Hematopoietic multipotent progenitor cell treated with erythropoietin and hydrocortisone succinate and interleukin-3 and kit ligand, for 6 days (in vitro differentiated cells): ENCODE measurements at regions not wholly inside any gene's neighbourhood (a gene's known extent, or its start where the extent isn't known, plus 50 kb on each side); places are given as distances from the start of the nearest gene placed in this dataset.
"Not testable (repeated sequence)": the region's sequence is repeated elsewhere in the genome, so short reads cannot be mapped to it uniquely, and the experiment has no call there.

ENCODE experiments used
- DNase-seq: peaks from one replicate; pipeline ENCODE4 v3.0.0-alpha.2; 2015

GRCh38 chr5:110925916-110926315 is 145.6 kb upstream of the TSLP start:
- DNase-seq = no peak

- DNase-seq = no peak
Observed at GRCh38 chr5:110932755-110933488, 138.6 kb upstream of the TSLP start.

GRCh38 chr5:110940136-110940535 is 131.4 kb upstream of the TSLP start:
- no peak for DNase-seq

DNA sequence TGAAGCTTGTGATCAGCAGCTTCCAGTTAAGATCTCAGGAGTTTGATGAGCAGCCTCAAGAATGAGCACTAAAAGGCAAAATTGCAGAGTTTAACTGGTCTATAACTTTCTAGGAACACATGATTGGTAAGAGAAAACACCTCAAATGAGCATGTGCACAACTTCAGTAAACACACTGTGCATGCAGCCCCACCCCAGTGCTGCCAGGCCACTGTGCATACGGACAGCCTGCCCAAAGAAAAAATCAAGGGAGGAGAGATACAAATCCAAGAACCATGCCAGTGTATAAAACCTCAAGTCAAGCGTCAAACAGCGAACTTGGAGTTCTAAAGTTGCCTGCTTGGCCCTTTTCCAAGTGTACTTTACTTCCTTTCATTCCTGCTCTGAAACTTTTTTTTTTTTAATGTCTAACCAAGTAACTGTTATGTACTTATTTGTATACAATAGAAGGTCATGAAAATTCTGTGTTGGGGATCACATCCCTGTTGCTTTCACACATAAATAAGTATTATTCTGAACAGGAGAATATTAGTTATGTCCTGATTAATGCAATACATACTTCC is 125.6 kb upstream of the TSLP start:
- DNase-seq = no peak

GRCh38 chr5:110951373-110951791 is 120.1 kb upstream of the TSLP start:
- no peak for DNase-seq

DNA sequence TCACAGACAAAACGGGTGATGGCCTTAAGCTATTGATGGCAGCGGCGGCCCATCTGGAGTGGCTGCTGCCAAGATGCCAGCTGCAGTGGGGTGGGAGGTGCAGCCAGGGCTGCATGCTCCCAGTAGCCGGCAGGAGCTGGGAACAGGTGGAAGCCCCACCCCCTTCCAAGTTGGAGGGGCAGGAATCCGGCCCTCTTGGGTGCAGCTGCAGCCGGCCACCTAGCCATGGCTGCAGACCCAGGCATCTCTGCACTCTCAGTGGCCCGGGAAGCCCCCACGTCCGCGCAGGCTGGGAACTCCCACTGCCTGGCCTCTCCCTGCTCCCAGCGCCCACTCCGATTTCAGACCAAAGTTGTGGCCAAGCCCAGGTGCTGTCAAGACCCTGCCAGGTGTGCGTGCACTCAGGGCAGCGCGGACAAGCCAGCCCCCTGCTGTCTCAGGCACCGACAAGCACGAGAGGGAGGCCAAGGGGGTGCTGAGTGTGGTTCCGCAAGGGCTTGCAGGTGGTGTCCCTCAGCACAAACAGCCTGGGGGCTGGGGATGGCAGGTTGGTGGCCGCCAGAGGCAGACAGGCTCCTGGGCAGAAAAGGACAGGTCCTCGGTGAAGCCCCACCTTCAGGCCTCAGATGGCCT is 115.1 kb upstream of the TSLP start:
- DNase-seq = no peak

GRCh38 chr5:110956913-110957813 is 114.3 kb upstream of the TSLP start:
- DNase-seq = no peak

DNA sequence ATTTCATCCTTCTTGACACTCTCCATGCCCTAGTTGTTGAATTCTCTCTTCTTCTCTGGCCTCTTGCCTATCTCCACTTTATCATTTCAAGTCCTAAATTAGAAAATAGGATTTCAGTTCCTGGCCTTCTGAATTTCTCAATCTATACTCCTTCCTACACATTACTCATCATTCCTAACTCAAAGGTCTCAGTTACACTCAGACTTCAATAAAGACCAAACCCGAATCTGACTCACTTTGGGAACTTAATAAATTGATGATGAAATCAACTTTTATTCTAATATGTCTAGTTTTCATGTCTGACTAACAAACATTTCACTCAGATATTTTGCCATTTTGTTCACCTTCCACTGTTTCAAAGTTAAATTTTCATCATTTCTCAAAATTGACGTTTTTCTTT is 113.6 kb upstream of the TSLP start:
- DNase-seq = no peak

- DNase-seq = no peak
Observed at GRCh38 chr5:110963495-110963894, 108.0 kb upstream of the TSLP start.

GRCh38 chr5:110965773-110966581 is 105.5 kb upstream of the TSLP start:
- no peak for DNase-seq

- no peak for DNase-seq
Observed at GRCh38 chr5:110968246-110969005, 103.1 kb upstream of the TSLP start.

GRCh38 chr5:110969502-110969901 is 102.0 kb upstream of the TSLP start:
- DNase-seq = no peak

- no peak for DNase-seq
Observed at GRCh38 chr5:110973510-110973909, 98.0 kb upstream of the TSLP start.

DNA sequence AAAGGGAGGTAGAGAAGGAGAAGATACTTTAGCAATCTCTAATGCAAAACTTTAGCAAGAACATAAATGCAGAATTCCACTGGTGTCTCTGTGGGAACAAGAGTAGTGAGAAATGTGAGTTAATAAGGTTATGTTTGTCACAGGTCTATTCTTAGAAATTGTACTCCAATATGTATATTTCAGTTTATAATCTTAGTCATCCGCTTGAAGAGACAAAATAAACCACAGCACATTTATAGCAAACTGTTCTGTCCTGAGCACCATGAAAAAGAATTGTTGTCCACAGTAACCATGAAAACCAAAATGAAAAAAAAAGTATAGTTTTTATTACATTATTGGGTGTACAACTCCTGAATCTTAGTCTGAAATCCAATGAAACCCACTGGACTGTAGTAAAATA is 93.6 kb upstream of the TSLP start:
- DNase-seq = no peak

DNA sequence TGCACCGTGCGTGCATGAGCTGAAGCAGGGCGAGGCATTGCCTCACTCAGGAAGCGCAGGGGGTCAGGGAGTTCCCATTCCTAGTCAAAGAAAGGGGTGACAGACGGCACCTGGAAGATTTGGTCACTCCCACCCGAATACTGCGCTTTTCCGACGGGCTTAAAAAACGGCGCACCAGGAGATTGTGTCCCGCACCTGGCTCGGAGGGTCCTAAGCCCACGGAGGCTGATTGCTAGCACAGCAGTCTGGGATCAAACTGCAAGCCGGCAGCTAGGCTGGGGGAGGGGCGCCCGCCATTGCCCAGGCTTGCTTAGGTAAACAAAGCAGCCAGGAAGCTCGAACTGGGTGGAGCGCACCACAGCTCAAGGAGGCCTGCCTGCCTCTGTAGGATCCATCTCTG is 85.6 kb upstream of the TSLP start:
- DNase-seq = not testable (repeated sequence)

GRCh38 chr5:110987573-110987972 is 83.9 kb upstream of the TSLP start:
- not testable (repeated sequence) for DNase-seq

GRCh38 chr5:110996742-110997141 is 74.8 kb upstream of the TSLP start:
- DNase-seq = no peak

- no peak for DNase-seq
Observed at GRCh38 chr5:111002036-111002435, 69.5 kb upstream of the TSLP start.

DNA sequence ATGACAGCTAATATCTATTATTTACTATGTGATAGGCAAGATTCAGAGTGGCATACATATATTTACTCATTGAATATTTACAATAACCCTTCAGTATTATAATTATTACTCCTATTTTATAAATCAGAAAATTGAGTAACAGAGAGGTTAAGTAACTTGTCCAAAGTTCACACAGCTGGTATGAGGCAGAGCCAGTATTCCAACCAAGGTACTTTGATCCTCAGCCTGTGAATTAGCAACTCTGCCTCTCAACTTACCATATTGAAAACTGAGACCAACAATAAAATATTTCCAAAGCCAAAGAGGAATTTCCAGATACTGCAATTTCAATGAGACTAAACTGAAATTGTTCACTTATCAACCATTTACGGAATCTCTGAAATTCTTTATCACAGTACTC is 67.9 kb upstream of the TSLP start:
- no peak for DNase-seq

DNA sequence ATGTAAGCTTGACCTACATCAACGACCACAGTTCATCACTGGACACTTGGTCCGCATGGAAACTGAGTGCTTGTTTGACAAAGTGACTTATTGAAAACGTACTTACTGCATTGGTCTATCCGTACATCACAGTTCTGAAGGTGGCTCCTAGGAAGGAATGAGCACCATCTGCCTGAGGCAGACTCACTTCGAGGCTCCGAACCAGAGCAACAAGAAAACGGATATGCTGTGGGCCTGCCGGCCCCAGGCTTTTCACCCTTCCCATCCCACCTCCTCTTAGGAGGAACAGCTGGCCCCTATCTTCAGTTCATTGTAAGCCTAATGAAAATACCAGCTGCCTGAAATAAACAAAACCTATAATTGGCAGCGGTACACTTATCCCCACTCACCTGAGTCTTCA is 67.2 kb upstream of the TSLP start:
- DNase-seq = no peak

DNA sequence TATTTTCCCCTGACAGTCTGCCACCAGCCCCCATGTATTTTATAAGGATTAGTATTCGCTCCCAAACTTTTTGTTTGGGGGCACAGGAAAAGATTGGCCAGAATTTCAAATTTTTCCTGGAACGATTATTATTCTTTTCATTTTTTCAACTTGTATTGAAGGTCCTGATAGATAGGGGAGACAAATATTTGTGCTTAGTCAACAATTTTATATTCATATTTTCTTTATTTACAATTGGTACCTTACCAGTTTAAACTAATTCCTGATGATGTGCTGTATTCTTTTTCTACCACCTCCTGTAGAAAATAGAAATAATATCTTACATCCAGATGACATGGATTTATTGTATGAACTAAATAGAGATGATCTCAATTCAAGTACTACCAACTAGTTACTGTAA is 60.7 kb upstream of the TSLP start:
- DNase-seq = no peak

- no peak for DNase-seq
Observed at GRCh38 chr5:111013011-111013410, 58.5 kb upstream of the TSLP start.
